Activated T-cell treated with anti-CD3 and anti-CD28 coated beads for 48 hours (primary cell): ENCODE measurements at regions not wholly inside any gene's neighbourhood (a gene's known extent, or its start where the extent isn't known, plus 50 kb on each side); places are given as distances from the start of the nearest gene placed in this dataset.
"Not testable (repeated sequence)": the region's sequence is repeated elsewhere in the genome, so short reads cannot be mapped to it uniquely, and the experiment has no call there.

Experiments
- DNase-seq: peaks from one replicate; pipeline ENCODE4 v3.0.0-alpha.2; 2020; ENCODE audit warnings: low read depth

- DNase-seq, result no peak
Observed at GRCh38 chr17:6893382-6894205, 62.1 kb upstream of the TEKT1 start.

- DNase-seq, result peak; percentile 15
Observed at GRCh38 chr17:6894206-6894528, 62.6 kb upstream of the TEKT1 start.

GRCh38 chr17:6901086-6901485, 69.6 kb upstream of the TEKT1 start:
- no peak for DNase-seq

- DNase-seq, result no peak
Observed at GRCh38 chr17:6903326-6903900, 71.9 kb upstream of the TEKT1 start.

GRCh38 chr17:6908807-6909206, 77.3 kb upstream of the TEKT1 start:
- DNase-seq, result no peak

- no peak for DNase-seq
Observed at GRCh38 chr17:6910987-6911603, 79.6 kb upstream of the TEKT1 start.

GRCh38 chr17:6912110-6913051, 80.9 kb upstream of the TEKT1 start:
- DNase-seq, result no peak

- peak; percentile 68 for DNase-seq
Observed at GRCh38 chr17:6913608-6914443, 82.0 kb upstream of the ALOX12 start.

GRCh38 chr17:6914711-6915110, 81.1 kb upstream of the ALOX12 start:
- no peak for DNase-seq

- DNase-seq, result no peak
Observed at GRCh38 chr17:6915620-6916019, 80.2 kb upstream of the ALOX12 start.

- no peak for DNase-seq
Observed at GRCh38 chr17:6919158-6919557, 76.7 kb upstream of the ALOX12 start.

GRCh38 chr17:6923385-6923784, 72.5 kb upstream of the ALOX12 start:
- DNase-seq, result no peak

- DNase-seq, result no peak
Observed at GRCh38 chr17:6924208-6924607, 71.6 kb upstream of the ALOX12 start.

GRCh38 chr17:6926667-6927066, 69.2 kb upstream of the ALOX12 start:
- no peak for DNase-seq

GRCh38 chr17:6927290-6928126, 68.3 kb upstream of the ALOX12 start:
- DNase-seq, result no peak

GRCh38 chr17:6928193-6928592, 67.7 kb upstream of the ALOX12 start:
- DNase-seq, result no peak

- DNase-seq, result no peak
Observed at GRCh38 chr17:6930749-6931148, 65.1 kb upstream of the ALOX12 start.

GRCh38 chr17:6934544-6934943, 61.3 kb upstream of the ALOX12 start:
- not testable (repeated sequence) for DNase-seq

GRCh38 chr17:6936370-6937028, 59.4 kb upstream of the ALOX12 start:
- DNase-seq, result no peak

GRCh38 chr17:6938637-6939036, 57.2 kb upstream of the ALOX12 start:
- DNase-seq, result no peak
